PFSK-1 (cell line): ENCODE measurements at regions not wholly inside any gene's neighbourhood (a gene's known extent, or its start where the extent isn't known, plus 50 kb on each side); places are given as distances from the start of the nearest gene placed in this dataset.

Experiments used
- FOXP2 ChIP-seq: optimal IDR thresholded peaks from 2 replicates; pipeline ENCODE3; 2011; ENCODE audit warnings: borderline replicate concordance, control low read depth, inconsistent platforms; ENCODE audit not compliant: insufficient read depth; ENCODE audit errors: extremely low read length, extremely low read depth
- POLR2AphosphoS5 ChIP-seq: IDR thresholded peaks from 2 replicates; pipeline ENCODE4 v1.6.1; 2012; ENCODE audit warnings: low read depth, mild to moderate bottlenecking, control low read depth, low read length, moderate library complexity
- SIN3A ChIP-seq: IDR thresholded peaks from 2 replicates; pipeline ENCODE4 v1.6.1; 2012; ENCODE audit warnings: mild to moderate bottlenecking, low read length, moderate library complexity, borderline replicate concordance; ENCODE audit not compliant: insufficient read depth
- TAF1 ChIP-seq: IDR thresholded peaks from 2 replicates; pipeline ENCODE4 v1.6.1; 2012; ENCODE audit warnings: low read length, control low read depth, borderline replicate concordance; ENCODE audit not compliant: insufficient read depth
- TF ChIP-seq, protein P1 (sequence below), 2 experiments: IDR thresholded peaks; 2 replicates each; pipeline versions ENCODE4 v1.6.1 to v1.8.0; 2011 to 2012; ENCODE audit warnings: low read depth in 2 of 2, low read length in 2 of 2, control low read depth in 1 of 2, inconsistent platforms in 1 of 2, mild to moderate bottlenecking in 1 of 2, moderate library complexity in 1 of 2; ENCODE audit not compliant: insufficient read depth in 1 of 2

- no peak for TF ChIP-seq TAF1
- TF ChIP-seq SIN3A: no peak
- no peak for TF ChIP-seq FOXP2
- TF ChIP-seq, protein P1, sequence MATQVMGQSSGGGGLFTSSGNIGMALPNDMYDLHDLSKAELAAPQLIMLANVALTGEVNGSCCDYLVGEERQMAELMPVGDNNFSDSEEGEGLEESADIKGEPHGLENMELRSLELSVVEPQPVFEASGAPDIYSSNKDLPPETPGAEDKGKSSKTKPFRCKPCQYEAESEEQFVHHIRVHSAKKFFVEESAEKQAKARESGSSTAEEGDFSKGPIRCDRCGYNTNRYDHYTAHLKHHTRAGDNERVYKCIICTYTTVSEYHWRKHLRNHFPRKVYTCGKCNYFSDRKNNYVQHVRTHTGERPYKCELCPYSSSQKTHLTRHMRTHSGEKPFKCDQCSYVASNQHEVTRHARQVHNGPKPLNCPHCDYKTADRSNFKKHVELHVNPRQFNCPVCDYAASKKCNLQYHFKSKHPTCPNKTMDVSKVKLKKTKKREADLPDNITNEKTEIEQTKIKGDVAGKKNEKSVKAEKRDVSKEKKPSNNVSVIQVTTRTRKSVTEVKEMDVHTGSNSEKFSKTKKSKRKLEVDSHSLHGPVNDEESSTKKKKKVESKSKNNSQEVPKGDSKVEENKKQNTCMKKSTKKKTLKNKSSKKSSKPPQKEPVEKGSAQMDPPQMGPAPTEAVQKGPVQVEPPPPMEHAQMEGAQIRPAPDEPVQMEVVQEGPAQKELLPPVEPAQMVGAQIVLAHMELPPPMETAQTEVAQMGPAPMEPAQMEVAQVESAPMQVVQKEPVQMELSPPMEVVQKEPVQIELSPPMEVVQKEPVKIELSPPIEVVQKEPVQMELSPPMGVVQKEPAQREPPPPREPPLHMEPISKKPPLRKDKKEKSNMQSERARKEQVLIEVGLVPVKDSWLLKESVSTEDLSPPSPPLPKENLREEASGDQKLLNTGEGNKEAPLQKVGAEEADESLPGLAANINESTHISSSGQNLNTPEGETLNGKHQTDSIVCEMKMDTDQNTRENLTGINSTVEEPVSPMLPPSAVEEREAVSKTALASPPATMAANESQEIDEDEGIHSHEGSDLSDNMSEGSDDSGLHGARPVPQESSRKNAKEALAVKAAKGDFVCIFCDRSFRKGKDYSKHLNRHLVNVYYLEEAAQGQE (IDR thresholded peaks at IDR 0.05; ENCODE audit: insufficient read depth in 1 of 2, low read depth in 2 of 2, low read length in 2 of 2): no peak
- no peak for TF ChIP-seq POLR2AphosphoS5
These were observed 134.0 kb upstream of the LYPLAL1 start for GRCh38 chr1:219039682-219040154.

DNA sequence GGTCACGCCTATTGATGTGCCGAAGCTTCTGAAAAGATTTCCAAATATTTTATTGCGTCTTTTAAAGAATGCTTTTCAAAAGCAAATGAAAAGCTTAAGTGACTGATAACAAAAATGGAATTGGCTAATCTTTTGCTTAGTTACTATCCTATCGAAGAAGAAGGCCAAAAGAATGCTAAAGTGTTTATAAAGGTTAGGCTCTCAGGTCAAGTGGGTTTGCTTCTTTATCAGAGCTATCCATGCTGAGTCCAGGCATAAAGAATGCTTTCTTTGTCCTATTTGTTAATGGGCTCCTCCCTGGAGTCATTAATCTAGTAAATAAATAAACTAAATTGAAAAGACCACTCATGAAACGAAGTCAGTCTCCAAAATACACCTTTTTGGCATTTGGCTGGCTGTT lies 133.4 kb upstream of the LYPLAL1 start:
- TF ChIP-seq FOXP2: no peak
- TF ChIP-seq, protein P1 (IDR thresholded peaks at IDR 0.05; ENCODE audit: insufficient read depth in 1 of 2, low read depth in 2 of 2, low read length in 2 of 2): no peak
- TF ChIP-seq SIN3A: no peak
- TF ChIP-seq POLR2AphosphoS5: no peak
- TF ChIP-seq TAF1: no peak

DNA sequence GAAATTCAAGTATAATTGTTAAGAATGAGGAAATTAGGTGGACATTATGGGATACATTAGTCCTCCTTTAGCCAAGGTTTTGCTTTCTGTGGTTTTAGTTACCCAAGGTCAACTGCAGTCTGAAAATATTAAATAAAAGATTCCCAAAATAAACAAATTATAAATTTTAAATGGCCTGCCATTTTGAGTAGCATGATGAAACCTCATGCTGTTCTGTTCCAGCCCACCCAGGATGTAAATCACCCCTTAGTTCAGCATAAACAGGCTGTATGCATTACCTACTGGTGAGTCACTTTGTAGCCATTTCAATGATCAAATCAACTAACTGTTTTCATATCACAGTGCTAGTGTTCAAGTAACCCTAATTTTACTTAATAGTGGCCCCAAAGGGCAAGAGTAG lies 132.5 kb upstream of the LYPLAL1 start:
- no peak for TF ChIP-seq TAF1
- no peak for TF ChIP-seq FOXP2

DNA sequence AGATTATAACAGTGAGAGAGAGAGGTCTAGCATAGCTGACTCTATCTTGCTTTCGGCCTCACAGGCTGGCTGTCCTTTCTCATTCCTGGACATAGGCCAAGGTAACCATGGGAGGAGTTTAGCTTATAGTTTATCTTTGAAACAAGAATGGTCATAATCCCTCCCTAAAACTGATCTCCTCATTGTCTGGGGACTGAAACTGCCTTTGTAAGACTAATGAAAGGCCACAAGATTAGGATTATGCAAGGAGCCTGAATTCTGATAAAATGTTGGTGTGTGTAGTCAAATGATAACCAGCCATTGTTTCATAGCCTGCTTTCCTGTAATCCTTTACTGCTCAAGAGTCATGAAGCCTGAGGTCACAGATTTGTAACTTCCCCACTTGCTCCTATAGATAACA lies 131.9 kb upstream of the LYPLAL1 start:
- TF ChIP-seq FOXP2 (no peak), POLR2AphosphoS5 (no peak), TAF1 (no peak), SIN3A (no peak)
- TF ChIP-seq, protein P1 (IDR thresholded peaks at IDR 0.05; ENCODE audit: insufficient read depth in 1 of 2, low read depth in 2 of 2, low read length in 2 of 2): no peak

- TF ChIP-seq, protein P1 (IDR thresholded peaks at IDR 0.05; ENCODE audit: insufficient read depth in 1 of 2, low read depth in 2 of 2, low read length in 2 of 2): no peak
- no peak for TF ChIP-seq TAF1
- no peak for TF ChIP-seq FOXP2
- TF ChIP-seq SIN3A: no peak
- no peak for TF ChIP-seq POLR2AphosphoS5
These were observed 130.9 kb upstream of the LYPLAL1 start for GRCh38 chr1:219042769-219043168.
